Lower leg skin (tissue), 3 donors: ENCODE measurements at regions not wholly inside any gene's neighbourhood (a gene's known extent, or its start where the extent isn't known, plus 50 kb on each side); places are given as distances from the start of the nearest gene placed in this dataset.

Experiments
- CTCF ChIP-seq, 3 donors: fragments of 450-650 bp; IDR thresholded peaks; one replicate each; pipeline ENCODE4 v1.5.1; 2016; ENCODE audit warnings: antibody characterized with exemption in 3 of 3, mild to moderate bottlenecking in 3 of 3, moderate library complexity in 2 of 3
- POLR2A ChIP-seq, 2 donors: fragments of 450-650 bp; IDR thresholded peaks; one replicate each; pipeline ENCODE4 v1.6.1; 2016 to 2017; ENCODE audit warnings: antibody characterized with exemption in 2 of 2, mild to moderate bottlenecking in 1 of 2, moderate library complexity in 1 of 2

- no peak for TF ChIP-seq CTCF (IDR thresholded peaks at IDR 0.05)
- no peak for TF ChIP-seq POLR2A (IDR thresholded peaks at IDR 0.05)
Measured at GRCh38 chr9:12060811-12061210, 632.4 kb upstream of the TYRP1 start.
